Esophagus muscularis mucosa (tissue), 3 donors: ENCODE measurements at regions not wholly inside any gene's neighbourhood (a gene's known extent, or its start where the extent isn't known, plus 50 kb on each side); places are given as distances from the start of the nearest gene placed in this dataset.

Source experiments
- EP300 ChIP-seq: sonication (generic); formaldehyde crosslinking; IDR thresholded peaks from one replicate; pipeline ENCODE4 v1.6.1; 2017; ENCODE audit warnings: antibody characterized with exemption
- POLR2A ChIP-seq: fragments of 450-650 bp; IDR thresholded peaks from one replicate; pipeline ENCODE4 v1.6.1; 2017; ENCODE audit warnings: antibody characterized with exemption, moderate library complexity, mild to moderate bottlenecking, low read depth
- POLR2AphosphoS5 ChIP-seq, 2 donors: sonication (generic); formaldehyde crosslinking; IDR thresholded peaks; one replicate each; pipeline ENCODE4 v1.6.1; 2017; ENCODE audit warnings: antibody characterized with exemption in 2 of 2

- no peak for TF ChIP-seq POLR2A
- TF ChIP-seq POLR2AphosphoS5 (IDR thresholded peaks at IDR 0.05): no peak
- TF ChIP-seq EP300: no peak
Observed at GRCh38 chr13:100986571-100986970, 312.0 kb upstream of the TMTC4 start.
